SK-N-SH (cell line): ENCODE measurements at regions not wholly inside any gene's neighbourhood (a gene's known extent, or its start where the extent isn't known, plus 50 kb on each side); places are given as distances from the start of the nearest gene placed in this dataset.

Experiments
- GABPA ChIP-seq: IDR thresholded peaks from 2 replicates; pipeline ENCODE4 v1.4.0; 2012; ENCODE audit warnings: low read depth, mild to moderate bottlenecking
- NRF1 ChIP-seq: IDR thresholded peaks from 2 replicates; pipeline ENCODE4 v1.6.1; 2012; ENCODE audit warnings: low read depth, mild to moderate bottlenecking, low read length
- POLR2AphosphoS5 ChIP-seq: IDR thresholded peaks from 2 replicates; pipeline ENCODE4 v1.6.1; 2012; ENCODE audit warnings: low read depth, low read length
- RAD21 ChIP-seq: IDR thresholded peaks from 2 replicates; pipeline ENCODE4 v1.6.1; 2012; ENCODE audit warnings: mild to moderate bottlenecking, low read length
- REST ChIP-seq: IDR thresholded peaks from 2 replicates; pipeline ENCODE4 v1.6.1; 2012; ENCODE audit warnings: mild to moderate bottlenecking, low read depth, low read length, moderate library complexity
- TAF1 ChIP-seq: IDR thresholded peaks from 2 replicates; pipeline ENCODE4 v1.6.1; 2012; ENCODE audit warnings: low read depth, mild to moderate bottlenecking, low read length, moderate library complexity, borderline replicate concordance
- TEAD4 ChIP-seq: IDR thresholded peaks from 2 replicates; pipeline ENCODE4 v1.4.0; 2012; ENCODE audit warnings: mild to moderate bottlenecking, borderline replicate concordance; ENCODE audit not compliant: insufficient read depth
- USF1 ChIP-seq: IDR thresholded peaks from 2 replicates; pipeline ENCODE4 v1.4.0; 2012; ENCODE audit warnings: low read depth, borderline replicate concordance
- TF ChIP-seq, protein P1 (sequence below): fragments of 200-600 bp; sonication (generic); IDR thresholded peaks from 2 replicates; pipeline ENCODE4 v1.6.1; 2017; ENCODE audit warnings: antibody characterized with exemption, mild to moderate bottlenecking, moderate library complexity
- TF ChIP-seq, protein P2 (sequence below): IDR thresholded peaks from 2 replicates; pipeline ENCODE4 v1.4.0; 2012; ENCODE audit warnings: low read depth

DNA sequence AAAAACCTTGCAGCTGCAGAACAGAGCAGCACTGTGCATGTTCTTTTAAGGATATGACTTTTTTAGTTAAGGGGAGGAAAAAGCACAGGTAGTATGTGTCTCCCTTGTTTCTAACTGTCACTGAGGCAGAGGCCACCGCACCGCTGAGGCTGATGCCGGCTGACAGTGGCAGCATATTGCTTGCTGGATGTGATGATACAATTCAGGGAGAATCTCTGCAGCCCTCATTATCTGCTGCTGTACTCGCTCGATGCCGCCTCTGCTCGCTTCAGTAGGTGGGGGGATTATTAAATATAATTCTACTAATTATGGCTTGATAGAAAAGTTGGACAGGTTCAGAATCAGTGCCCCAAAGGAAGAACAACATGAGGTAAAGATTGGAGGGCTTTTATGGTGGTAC is 378.8 kb upstream of the NOCT start:
- TF ChIP-seq USF1: no peak
- TF ChIP-seq, protein P1, sequence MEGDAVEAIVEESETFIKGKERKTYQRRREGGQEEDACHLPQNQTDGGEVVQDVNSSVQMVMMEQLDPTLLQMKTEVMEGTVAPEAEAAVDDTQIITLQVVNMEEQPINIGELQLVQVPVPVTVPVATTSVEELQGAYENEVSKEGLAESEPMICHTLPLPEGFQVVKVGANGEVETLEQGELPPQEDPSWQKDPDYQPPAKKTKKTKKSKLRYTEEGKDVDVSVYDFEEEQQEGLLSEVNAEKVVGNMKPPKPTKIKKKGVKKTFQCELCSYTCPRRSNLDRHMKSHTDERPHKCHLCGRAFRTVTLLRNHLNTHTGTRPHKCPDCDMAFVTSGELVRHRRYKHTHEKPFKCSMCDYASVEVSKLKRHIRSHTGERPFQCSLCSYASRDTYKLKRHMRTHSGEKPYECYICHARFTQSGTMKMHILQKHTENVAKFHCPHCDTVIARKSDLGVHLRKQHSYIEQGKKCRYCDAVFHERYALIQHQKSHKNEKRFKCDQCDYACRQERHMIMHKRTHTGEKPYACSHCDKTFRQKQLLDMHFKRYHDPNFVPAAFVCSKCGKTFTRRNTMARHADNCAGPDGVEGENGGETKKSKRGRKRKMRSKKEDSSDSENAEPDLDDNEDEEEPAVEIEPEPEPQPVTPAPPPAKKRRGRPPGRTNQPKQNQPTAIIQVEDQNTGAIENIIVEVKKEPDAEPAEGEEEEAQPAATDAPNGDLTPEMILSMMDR: no peak
- TF ChIP-seq REST: no peak
- TF ChIP-seq NRF1: no peak
- TF ChIP-seq, protein P2, sequence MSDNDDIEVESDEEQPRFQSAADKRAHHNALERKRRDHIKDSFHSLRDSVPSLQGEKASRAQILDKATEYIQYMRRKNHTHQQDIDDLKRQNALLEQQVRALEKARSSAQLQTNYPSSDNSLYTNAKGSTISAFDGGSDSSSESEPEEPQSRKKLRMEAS: no peak
- no peak for TF ChIP-seq TAF1
- no peak for TF ChIP-seq TEAD4
- no peak for TF ChIP-seq GABPA
- no peak for TF ChIP-seq RAD21
- no peak for TF ChIP-seq POLR2AphosphoS5
